Aorta (tissue), 5 donors: ENCODE measurements at regions not wholly inside any gene's neighbourhood (a gene's known extent, or its start where the extent isn't known, plus 50 kb on each side); places are given as distances from the start of the nearest gene placed in this dataset.
A peak's percentile ranks its signal among the peaks of the same experiment; 100 is the strongest.

Source experiments
- ATAC-seq: fragments of 200-7000 bp; cut with Tn5 transposase; one replicate; pipeline ENCODE4 v1.9.1; 2022; ENCODE audit warnings: moderate library complexity; ENCODE audit not compliant: low FRiP score
- DNase-seq, 2 donors: peaks; one replicate each; pipeline ENCODE4 v3.0.0-alpha.2; 2020
- H3K27ac ChIP-seq, 2 donors: one replicate each; pipeline ENCODE4 v1.5.1; 2013; ENCODE audit warnings: low read length in 2 of 2, mild to moderate bottlenecking in 2 of 2, moderate library complexity in 2 of 2, control low read depth in 1 of 2, inconsistent platforms in 1 of 2, low read depth in 1 of 2
- H3K27me3 ChIP-seq, 2 donors: one replicate each; pipeline ENCODE4 v1.6.1; 2013; ENCODE audit warnings: control low read depth in 1 of 2, low read length in 1 of 2, mild to moderate bottlenecking in 1 of 2, moderate library complexity in 1 of 2; ENCODE audit not compliant: insufficient read depth in 2 of 2, control insufficient read depth in 1 of 2
- H3K36me3 ChIP-seq, 2 donors: one replicate each; pipeline ENCODE4 v1.6.1; 2013; ENCODE audit warnings: control low read depth in 1 of 2, low read length in 1 of 2, mild to moderate bottlenecking in 1 of 2; ENCODE audit not compliant: insufficient read depth in 2 of 2, control insufficient read depth in 1 of 2
- H3K4me1 ChIP-seq, 2 donors: one replicate each; pipeline ENCODE4 v1.6.1; 2013; ENCODE audit warnings: low read length in 2 of 2, control low read depth in 1 of 2, mild to moderate bottlenecking in 1 of 2, moderate library complexity in 1 of 2; ENCODE audit not compliant: insufficient read depth in 2 of 2, control insufficient read depth in 1 of 2
- H3K4me3 ChIP-seq, 2 donors: one replicate each; pipeline ENCODE4 v1.5.1; 2013; ENCODE audit warnings: low read length in 2 of 2, control low read depth in 1 of 2, mild to moderate bottlenecking in 1 of 2
- H3K9me3 ChIP-seq: one replicate; pipeline ENCODE4 v1.6.1; 2013; ENCODE audit warnings: mild to moderate bottlenecking, low read length; ENCODE audit not compliant: control insufficient read depth
- WGBS, 2 donors: extraction: QIAGEN DNeasy Blood & Tissue Kit; methylation state at CpG; one replicate each; pipeline ENCODE4 v1.1.7; 2013; 5-methylcytosine and 5-hydroxymethylcytosine counted together
- intact Hi-C, 2 donors: fragments of 100-400 bp; cut with DNase I; formaldehyde crosslinking; loops; one replicate each; pipeline versions ENCODE4 v1.14.2 to v1.15.0; 2022
- donor health status: healthy with polysubstance abuse.
- donor health status: Bipolar disorder and iron deficiency.
- donor health status: DM: no; HTN: no; CAD: no.
- donor health status: DM: no; HTN: no; CAD: no.
- donor health status: DM: yes; HTN: yes; CAD: no.

- Histone ChIP-seq H3K27ac (no peak overlapping the region), H3K9me3 (no peaks in the 10 kb centered on the region), H3K36me3 (no peaks in the 10 kb centered on the region), H3K4me1 (no peaks in the 10 kb centered on the region), H3K27me3 (no peaks in the 10 kb centered on the region), H3K4me3 (no peak overlapping the region)
- no peak for ATAC-seq
- no peak for DNase-seq
- 94% methylated on average over 3 to 4 of the region's 4 CpGs for WGBS, 2 donors
- intact Hi-C loops, result no loop called here
Observed at GRCh38 chr10:78851647-78852046, 217.1 kb upstream of the ZMIZ1 start.

- no peak for DNase-seq
- ATAC-seq, result no peak
- H3K27me3 ChIP-seq, result no peaks in the 10 kb centered on the region
- H3K27ac ChIP-seq, result no peak overlapping the region
- no peaks in the 10 kb centered on the region for H3K36me3 ChIP-seq
- H3K9me3 ChIP-seq, result no peaks in the 10 kb centered on the region
- intact Hi-C loops, result no loop called here
- 93 to 94% methylated on average over 9 of the region's 9 CpGs for WGBS, 2 donors
- no peak overlapping the region for H3K4me3 ChIP-seq
- no peaks in the 10 kb centered on the region for H3K4me1 ChIP-seq
Observed at GRCh38 chr10:78852466-78853240, 216.1 kb upstream of the ZMIZ1 start.

DNA sequence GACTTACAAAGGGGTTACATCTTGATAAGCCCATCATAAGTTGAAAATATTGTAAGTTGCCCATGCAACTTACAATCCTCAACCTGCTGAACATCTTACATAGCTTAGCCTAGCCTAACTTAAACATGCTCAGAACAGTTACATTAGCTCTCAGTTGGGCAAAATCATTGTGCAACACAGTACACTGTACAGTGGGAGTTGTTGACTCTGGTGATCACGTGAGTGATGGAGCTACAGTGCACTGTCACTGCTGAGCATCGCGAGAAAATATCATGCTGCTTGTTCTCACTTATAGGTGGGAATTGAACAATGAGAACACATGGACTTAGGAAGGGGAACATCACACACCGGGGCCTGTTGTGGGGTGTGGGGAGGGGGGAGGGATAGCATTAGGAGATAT is 214.9 kb upstream of the ZMIZ1 start:
- Histone ChIP-seq H3K36me3 (no peaks in the 10 kb centered on the region), H3K9me3 (no peaks in the 10 kb centered on the region), H3K27ac (no peak overlapping the region), H3K4me3 (no peak overlapping the region), H3K4me1 (no peaks in the 10 kb centered on the region), H3K27me3 (no peaks in the 10 kb centered on the region)
- intact Hi-C loops, result no loop called here
- ATAC-seq (no peak), DNase-seq (no peak)
- 94 to 95% methylated on average over 4 of the region's 4 CpGs for WGBS, 2 donors

DNA sequence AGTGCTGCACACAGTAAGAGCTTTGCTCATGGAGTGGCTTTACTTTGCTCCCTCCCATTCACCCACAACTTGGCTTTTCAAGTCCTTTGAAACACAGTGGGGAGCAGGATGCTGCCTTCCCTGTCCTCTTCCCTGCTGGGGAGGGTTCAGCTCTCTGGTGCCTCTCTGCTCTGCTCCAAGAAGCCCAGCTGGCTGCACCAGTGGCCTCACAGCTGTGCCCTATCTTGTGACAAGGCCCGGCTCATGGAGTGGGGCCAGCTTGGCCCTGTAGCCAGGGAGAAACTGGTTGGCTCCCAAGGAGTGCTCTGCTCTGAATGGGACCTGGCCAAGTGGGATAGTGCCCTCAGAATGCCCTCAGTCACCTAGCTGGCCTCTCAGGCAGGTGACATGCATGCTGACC is 212.3 kb upstream of the ZMIZ1 start:
- Histone ChIP-seq H3K4me1 (no peaks in the 10 kb centered on the region), H3K27me3 (no peaks in the 10 kb centered on the region), H3K4me3 (no peak overlapping the region), H3K36me3 (no peaks in the 10 kb centered on the region), H3K27ac (no peak overlapping the region), H3K9me3 (no peaks in the 10 kb centered on the region)
- ATAC-seq (no peak), DNase-seq (peak in 1 of 2 donors; percentile 66)
- 0 to 4% methylated on average over 1 of the region's 1 CpG for WGBS, 2 donors
- intact Hi-C loops, result no loop called here

- intact Hi-C loops, result no loop called here
- no peak overlapping the region for H3K27ac ChIP-seq
- no peaks in the 10 kb centered on the region for H3K36me3 ChIP-seq
- H3K27me3 ChIP-seq, result no peaks in the 10 kb centered on the region
- no peaks in the 10 kb centered on the region for H3K9me3 ChIP-seq
- WGBS, 2 donors, result 98 to 100% methylated on average over 3 of the region's 3 CpGs
- no peaks in the 10 kb centered on the region for H3K4me1 ChIP-seq
- ATAC-seq (no peak), DNase-seq (no peak)
- H3K4me3 ChIP-seq, result no peak overlapping the region
Observed at GRCh38 chr10:78857193-78857592, 211.6 kb upstream of the ZMIZ1 start.

DNA sequence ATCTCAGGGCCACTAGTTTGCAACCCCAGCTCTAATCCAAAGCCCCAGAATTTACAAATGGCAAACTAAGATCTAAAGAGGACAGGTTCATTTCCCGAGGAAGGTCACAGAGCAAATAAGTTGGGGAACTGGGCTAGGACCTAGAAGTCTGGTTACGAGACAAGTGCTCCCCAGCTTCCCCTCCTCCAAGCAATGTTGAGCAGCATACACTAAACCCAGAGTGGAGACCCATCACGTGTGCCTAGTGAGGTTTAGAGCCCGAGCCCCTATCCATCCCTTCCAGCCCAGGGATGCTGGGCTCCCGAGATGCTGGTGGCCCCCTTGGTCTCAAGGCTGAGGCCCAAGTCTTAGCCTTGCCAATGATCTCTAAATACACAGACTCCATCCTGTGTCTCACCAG is 209.5 kb upstream of the ZMIZ1 start:
- intact Hi-C loops, result no loop called here
- Histone ChIP-seq H3K27ac (no peak overlapping the region), H3K4me1 (no peaks in the 10 kb centered on the region), H3K9me3 (no peaks in the 10 kb centered on the region), H3K36me3 (no peaks in the 10 kb centered on the region), H3K4me3 (no peak overlapping the region), H3K27me3 (no peaks in the 10 kb centered on the region)
- 64 to 66% methylated on average over 5 of the region's 5 CpGs for WGBS, 2 donors
- ATAC-seq, result no peak
- no peak for DNase-seq

- 89 to 95% methylated on average over 5 of the region's 5 CpGs for WGBS, 2 donors
- Histone ChIP-seq H3K4me3 (no peak overlapping the region), H3K36me3 (no peaks in the 10 kb centered on the region), H3K27ac (no peak overlapping the region), H3K4me1 (no peaks in the 10 kb centered on the region), H3K27me3 (no peaks in the 10 kb centered on the region), H3K9me3 (no peaks in the 10 kb centered on the region)
- ATAC-seq (no peak), DNase-seq (no peak)
- intact Hi-C loops, result no loop called here
Observed at GRCh38 chr10:78859769-78860168, 209.0 kb upstream of the ZMIZ1 start.

DNA sequence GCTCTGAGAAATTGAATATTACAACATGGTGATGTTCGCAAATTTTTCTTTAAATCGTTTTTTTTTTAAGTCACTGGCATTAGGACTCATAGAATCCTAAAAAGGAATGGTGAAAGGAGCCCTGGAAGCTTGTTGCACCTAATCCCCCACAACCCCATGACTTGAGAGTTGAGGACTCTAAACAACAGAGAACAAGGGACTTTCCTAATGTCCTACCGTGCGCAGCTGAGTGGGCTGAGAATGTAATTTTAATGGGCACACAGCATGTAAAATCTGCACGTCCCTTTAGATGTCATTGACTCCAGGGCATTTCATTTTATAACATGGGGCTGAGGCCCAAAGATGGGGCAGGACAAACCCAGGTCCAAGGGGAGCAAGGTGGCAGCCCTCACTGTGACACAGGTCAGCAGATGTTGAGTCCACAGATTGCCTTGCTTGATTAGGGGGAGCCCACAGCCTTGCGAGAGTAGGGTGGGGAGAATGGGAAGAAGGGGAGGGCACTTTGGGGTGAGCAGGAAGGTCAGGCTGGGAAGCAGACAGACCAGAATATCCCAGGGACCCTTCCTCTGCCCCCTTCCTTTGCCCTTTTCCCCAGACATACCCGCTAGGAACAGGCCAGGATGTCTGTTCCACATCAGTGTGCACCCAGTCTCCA is 208.4 kb upstream of the ZMIZ1 start:
- no peak overlapping the region for H3K27ac ChIP-seq
- no peaks in the 10 kb centered on the region for H3K36me3 ChIP-seq
- H3K4me1 ChIP-seq, result no peaks in the 10 kb centered on the region
- H3K4me3 ChIP-seq, result no peak overlapping the region
- intact Hi-C loops, result no loop called here
- no peak for DNase-seq
- 91 to 92% methylated on average over 6 to 7 of the region's 7 CpGs for WGBS, 2 donors
- no peaks in the 10 kb centered on the region for H3K9me3 ChIP-seq
- H3K27me3 ChIP-seq, result no peaks in the 10 kb centered on the region
- ATAC-seq, result no peak
